ENCODE measurements at regions not wholly inside any gene's neighbourhood (a gene's known extent, or its start where the extent isn't known, plus 50 kb on each side); places are given as distances from the start of the nearest gene placed in this dataset.
"Not testable (repeated sequence)": the region's sequence is repeated elsewhere in the genome, so short reads cannot be mapped to it uniquely, and the experiment has no call there.

- H3K4me1 Mint-ChIP-seq (ENCODE audit: low read depth) = peaks cover 3% of the 10 kb centered on the region
- no peaks in the 10 kb centered on the region for H3K9me3 Mint-ChIP-seq
- no peak overlapping the region for H3K4me3 Mint-ChIP-seq
- H3K27me3 Mint-ChIP-seq = peaks cover 48% of the 10 kb centered on the region
- DNase-seq = no peak
- no peaks in the 10 kb centered on the region for H3K36me3 Mint-ChIP-seq (ENCODE audit: low read depth)
- no peak overlapping the region for H3K27ac Mint-ChIP-seq
These were observed 150.1 kb upstream of the NUDT10 start for GRCh38 chrX:51182545-51182944.

DNA sequence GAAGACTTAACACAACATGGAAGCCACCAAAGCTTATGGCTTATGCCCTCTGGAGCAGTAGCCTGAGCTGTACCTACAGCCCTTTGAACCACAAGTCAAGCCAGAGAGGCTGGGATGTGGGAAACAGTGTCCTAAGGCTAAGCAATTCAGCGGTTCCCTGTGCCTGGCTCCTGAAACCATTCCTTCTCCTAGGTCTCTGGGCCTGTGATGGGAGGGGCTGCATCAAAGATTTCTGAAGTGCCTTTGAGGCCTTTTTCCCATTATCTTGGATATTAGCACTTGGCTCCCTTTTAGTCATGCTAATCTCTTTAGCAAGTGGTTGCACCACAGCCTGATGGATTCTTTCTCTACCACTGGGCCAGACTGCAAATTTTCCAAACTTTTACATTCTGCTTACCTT lies 140.5 kb upstream of the NUDT10 start:
- H3K27me3 Mint-ChIP-seq = peaks cover 35% of the 10 kb centered on the region
- H3K4me1 Mint-ChIP-seq (ENCODE audit: low read depth) = no peaks in the 10 kb centered on the region
- H3K36me3 Mint-ChIP-seq (ENCODE audit: low read depth) = peaks cover 12% of the 10 kb centered on the region
- no peak overlapping the region for H3K4me3 Mint-ChIP-seq
- no peak overlapping the region for H3K27ac Mint-ChIP-seq
- H3K9me3 Mint-ChIP-seq = peaks cover 14% of the 10 kb centered on the region
- no peak for DNase-seq

DNA sequence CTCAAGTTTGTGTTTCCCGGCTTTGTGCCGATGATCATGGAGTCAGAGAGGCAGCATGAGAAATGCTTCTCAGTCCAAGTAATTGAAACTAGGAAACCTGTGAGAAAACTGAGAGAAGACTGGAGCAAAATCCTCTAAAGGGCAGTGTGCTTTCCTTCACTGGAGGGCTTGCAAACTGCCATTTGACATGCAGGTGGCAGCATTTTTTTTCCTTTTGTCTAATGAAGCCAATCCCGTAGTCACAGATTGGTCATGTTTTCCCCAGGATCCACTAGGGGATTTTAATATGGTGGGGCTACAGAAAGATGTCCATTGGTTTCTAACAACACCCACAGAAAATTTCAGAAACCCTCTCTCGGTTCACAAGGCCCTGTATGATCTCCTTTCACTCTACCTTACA lies 117.4 kb upstream of the NUDT10 start:
- Mint-ChIP-seq H3K36me3 (ENCODE audit: low read depth) (no peaks in the 10 kb centered on the region), H3K27ac (no peak overlapping the region), H3K4me1 (ENCODE audit: low read depth) (no peaks in the 10 kb centered on the region), H3K9me3 (no peaks in the 10 kb centered on the region), H3K4me3 (no peak overlapping the region), H3K27me3 (peaks cover 13% of the 10 kb centered on the region)
- DNase-seq = no peak

DNA sequence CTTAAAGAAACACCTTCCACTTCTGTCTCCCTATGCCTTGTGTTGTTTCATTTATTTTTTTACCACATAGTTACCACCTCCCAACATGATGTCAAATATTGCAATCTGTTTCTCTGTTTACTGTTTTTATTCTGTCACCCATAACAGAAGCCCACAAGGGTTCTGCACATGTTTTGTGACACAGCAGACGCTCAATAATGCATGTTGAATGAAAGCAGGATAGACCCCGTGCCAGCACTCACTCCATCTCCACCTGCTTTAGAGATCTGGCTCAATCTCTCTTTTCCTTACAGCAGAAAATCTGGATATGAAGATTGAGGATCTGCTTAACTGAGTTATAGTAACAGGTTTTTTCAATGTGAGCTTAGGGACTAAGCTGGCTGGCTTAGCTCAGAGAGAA lies 116.8 kb upstream of the NUDT10 start:
- Mint-ChIP-seq H3K27me3 (peaks cover 15% of the 10 kb centered on the region), H3K4me3 (no peak overlapping the region), H3K4me1 (ENCODE audit: low read depth) (no peaks in the 10 kb centered on the region), H3K27ac (no peak overlapping the region), H3K9me3 (no peaks in the 10 kb centered on the region), H3K36me3 (ENCODE audit: low read depth) (no peaks in the 10 kb centered on the region)
- no peak for DNase-seq

DNA sequence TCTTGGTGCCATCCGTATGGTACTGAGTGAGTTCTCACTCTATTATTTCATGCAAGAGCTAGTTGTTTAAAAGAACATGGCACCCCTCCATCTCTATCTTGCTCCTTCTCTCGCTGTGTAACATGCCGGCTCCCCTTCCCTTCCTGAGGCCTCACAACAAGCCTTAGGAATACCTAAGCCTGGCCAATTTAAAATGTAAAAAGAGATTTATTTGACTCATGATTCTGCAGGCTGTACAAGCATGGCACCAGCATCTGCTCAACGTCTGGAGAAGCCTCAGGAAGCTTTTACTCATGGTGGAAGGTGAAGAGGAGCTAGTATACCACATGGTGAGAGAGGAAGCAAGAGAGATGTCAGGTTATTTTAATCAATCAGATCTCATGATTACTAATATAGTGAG lies 90.4 kb upstream of the NUDT10 start:
- H3K36me3 Mint-ChIP-seq (ENCODE audit: low read depth) = peaks cover 17% of the 10 kb centered on the region
- peaks cover 37% of the 10 kb centered on the region for H3K9me3 Mint-ChIP-seq
- H3K4me3 Mint-ChIP-seq = no peak overlapping the region
- no peak for DNase-seq
- H3K27me3 Mint-ChIP-seq = peaks cover 37% of the 10 kb centered on the region
- no peak overlapping the region for H3K27ac Mint-ChIP-seq
- H3K4me1 Mint-ChIP-seq (ENCODE audit: low read depth) = no peaks in the 10 kb centered on the region

- Mint-ChIP-seq H3K36me3 (ENCODE audit: low read depth) (peaks cover 3% of the 10 kb centered on the region), H3K4me3 (no peak overlapping the region), H3K9me3 (no peaks in the 10 kb centered on the region), H3K27ac (no peak overlapping the region), H3K27me3 (peaks cover 14% of the 10 kb centered on the region), H3K4me1 (ENCODE audit: low read depth) (no peaks in the 10 kb centered on the region)
- no peak for DNase-seq
These were observed 75.1 kb upstream of the NUDT10 start for GRCh38 chrX:51257490-51257889.

DNA sequence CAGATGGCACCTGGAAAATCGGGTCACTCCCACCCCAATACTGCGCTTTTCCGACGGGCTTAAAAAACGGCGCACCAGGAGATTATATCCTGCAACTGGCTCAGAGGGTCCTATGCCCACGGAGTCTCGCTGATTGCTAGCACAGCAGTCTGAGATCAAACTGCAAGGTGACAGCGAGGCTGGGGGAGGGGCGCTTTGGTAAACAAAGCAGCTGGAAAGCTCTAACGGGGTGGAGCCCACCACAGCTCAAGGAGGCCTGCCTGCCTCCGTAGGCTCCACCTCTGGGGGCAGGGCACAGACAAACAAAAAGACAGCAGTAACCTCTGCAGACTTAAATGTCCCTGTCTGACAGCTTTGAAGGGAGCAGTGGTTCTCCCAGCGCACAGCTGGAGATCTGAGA lies 70.4 kb upstream of the NUDT10 start:
- Mint-ChIP-seq H3K36me3 (ENCODE audit: low read depth) (peaks cover 13% of the 10 kb centered on the region), H3K27me3 (peaks cover 21% of the 10 kb centered on the region)
- H3K4me3 Mint-ChIP-seq; H3K4me1 Mint-ChIP-seq (ENCODE audit: low read depth); H3K9me3 Mint-ChIP-seq; DNase-seq; H3K27ac Mint-ChIP-seq: not testable (repeated sequence)

- Mint-ChIP-seq H3K9me3 (peaks cover 3% of the 10 kb centered on the region), H3K4me3 (no peak overlapping the region), H3K36me3 (ENCODE audit: low read depth) (peaks cover 1% of the 10 kb centered on the region), H3K27me3 (peaks cover 4% of the 10 kb centered on the region), H3K27ac (no peak overlapping the region), H3K4me1 (ENCODE audit: low read depth) (no peaks in the 10 kb centered on the region)
- no peak for DNase-seq
These were observed 60.0 kb upstream of the NUDT10 start for GRCh38 chrX:51272638-51273037.

GRCh38 chrX:51281758-51282318 lies 50.8 kb upstream of the NUDT10 start:
- no peak for DNase-seq
- Mint-ChIP-seq H3K27ac (no peak overlapping the region), H3K27me3 (peaks cover 22% of the 10 kb centered on the region), H3K9me3 (no peaks in the 10 kb centered on the region), H3K4me1 (ENCODE audit: low read depth) (peaks cover 6% of the 10 kb centered on the region), H3K4me3 (no peak overlapping the region), H3K36me3 (ENCODE audit: low read depth) (peaks cover 2% of the 10 kb centered on the region)
